ENCODE measurements at regions not wholly inside any gene's neighbourhood (a gene's known extent, or its start where the extent isn't known, plus 50 kb on each side); places are given as distances from the start of the nearest gene placed in this dataset.

GRCh38 chr4:137226900-137227299 lies 305.4 kb downstream of the PCDH18 start:
- TF ChIP-seq CTCF (IDR thresholded peaks at IDR 0.05; ENCODE audit: low read length, missing control alignments), result peak; percentile 49
- no peak overlapping the region for H3K4me3 ChIP-seq (replicated peaks; ENCODE audit: low read depth, low read length)
- DNase-seq (ENCODE audit: low read depth), result peak; percentile 36

- no peak overlapping the region for H3K4me3 ChIP-seq (replicated peaks; ENCODE audit: low read depth, low read length)
- DNase-seq (ENCODE audit: low read depth), result no peak
- TF ChIP-seq CTCF (IDR thresholded peaks at IDR 0.05; ENCODE audit: low read length, missing control alignments), result no peak
Observed at GRCh38 chr4:137226221-137226620, 306.1 kb downstream of the PCDH18 start.

GRCh38 chr4:137213372-137214173 lies 318.7 kb downstream of the PCDH18 start:
- DNase-seq (ENCODE audit: low read depth), result no peak
- no peak overlapping the region for H3K4me3 ChIP-seq (replicated peaks; ENCODE audit: low read depth, low read length)
- TF ChIP-seq CTCF (IDR thresholded peaks at IDR 0.05; ENCODE audit: low read length, missing control alignments), result no peak

GRCh38 chr4:137212601-137213000 lies 319.7 kb downstream of the PCDH18 start:
- TF ChIP-seq CTCF (IDR thresholded peaks at IDR 0.05; ENCODE audit: low read length, missing control alignments), result no peak
- no peak overlapping the region for H3K4me3 ChIP-seq (replicated peaks; ENCODE audit: low read depth, low read length)
- no peak for DNase-seq (ENCODE audit: low read depth)

GRCh38 chr4:137209240-137209639 lies 323.1 kb downstream of the PCDH18 start:
- DNase-seq (ENCODE audit: low read depth), result no peak
- no peak overlapping the region for H3K4me3 ChIP-seq (replicated peaks; ENCODE audit: low read depth, low read length)
- TF ChIP-seq CTCF (IDR thresholded peaks at IDR 0.05; ENCODE audit: low read length, missing control alignments), result no peak

GRCh38 chr4:137206781-137207180 lies 325.5 kb downstream of the PCDH18 start:
- H3K4me3 ChIP-seq (replicated peaks; ENCODE audit: low read depth, low read length), result no peak overlapping the region
- TF ChIP-seq CTCF (IDR thresholded peaks at IDR 0.05; ENCODE audit: low read length, missing control alignments), result no peak
- no peak for DNase-seq (ENCODE audit: low read depth)

GRCh38 chr4:137203601-137204000 lies 328.7 kb downstream of the PCDH18 start:
- DNase-seq (ENCODE audit: low read depth), result peak; percentile 24
- no peak for TF ChIP-seq CTCF (IDR thresholded peaks at IDR 0.05; ENCODE audit: low read length, missing control alignments)
- no peak overlapping the region for H3K4me3 ChIP-seq (replicated peaks; ENCODE audit: low read depth, low read length)

Measured in fibroblast of pulmonary artery (primary cell).